Transverse colon (tissue), 4 donors: ENCODE measurements at regions not wholly inside any gene's neighbourhood (a gene's known extent, or its start where the extent isn't known, plus 50 kb on each side); places are given as distances from the start of the nearest gene placed in this dataset.

Experiments used
- DNase-seq: peaks from one replicate; pipeline ENCODE4 v3.0.0-alpha.2; 2019
- H3K27ac ChIP-seq, 4 donors: fragments of 200-600 bp; sonication (generic); 2 replicates each; pipeline ENCODE4 v1.5.1; 2016 to 2018; ENCODE audit warnings: inconsistent platforms in 4 of 4
- H3K27me3 ChIP-seq: fragments of 200-600 bp; sonication (generic); 2 replicates; pipeline ENCODE4 v1.5.1; 2017; ENCODE audit warnings: inconsistent platforms
- H3K36me3 ChIP-seq, 4 donors: fragments of 200-600 bp; sonication (generic); 2 replicates each; pipeline ENCODE4 v1.5.1; 2017 to 2019; ENCODE audit warnings: inconsistent platforms in 4 of 4
- H3K4me1 ChIP-seq, 4 donors: fragments of 200-600 bp; sonication (generic); 2 replicates each; pipeline ENCODE4 v1.5.1; 2017 to 2020; ENCODE audit warnings: inconsistent platforms in 4 of 4
- H3K4me3 ChIP-seq, 4 donors: fragments of 200-600 bp; sonication (generic); 1 replicate in 1 of 4; 2 replicates in 3 of 4; pipeline versions ENCODE4 v1.5.1 to v1.6.1; 2017 to 2019; ENCODE audit warnings: inconsistent platforms in 4 of 4
- H3K9me3 ChIP-seq, 2 donors: fragments of 200-600 bp; sonication (generic); 2 replicates each; pipeline ENCODE4 v1.5.1; 2017 to 2019; ENCODE audit warnings: inconsistent platforms in 2 of 2
- CTCF ChIP-seq, 5 experiments: fragments of 200-600 bp in 3 of 5; fragments of 450-650 bp in 2 of 5; sonication (generic) in 3 of 5; IDR thresholded peaks; 1 replicate in 2 of 5; 2 replicates in 3 of 5; pipeline ENCODE4 v1.5.1; 2016 to 2017; ENCODE audit warnings: antibody characterized with exemption in 5 of 5, inconsistent platforms in 3 of 5, mild to moderate bottlenecking in 2 of 5, moderate library complexity in 1 of 5
- EP300 ChIP-seq: sonication (generic); formaldehyde crosslinking; IDR thresholded peaks from one replicate; pipeline ENCODE4 v1.6.1; 2017; ENCODE audit warnings: antibody characterized with exemption, low read depth
- POLR2A ChIP-seq: fragments of 450-650 bp; IDR thresholded peaks from one replicate; pipeline ENCODE4 v1.6.1; 2016; ENCODE audit warnings: antibody characterized with exemption, mild to moderate bottlenecking, moderate library complexity
- POLR2AphosphoS5 ChIP-seq, 3 donors: sonication (generic); formaldehyde crosslinking; IDR thresholded peaks; one replicate each; pipeline ENCODE4 v1.6.1; 2016; ENCODE audit warnings: antibody characterized with exemption in 3 of 3
- WGBS, 2 donors: methylation state at CpG; one replicate each; pipeline ENCODE4 v1.1.5; 2018; ENCODE audit warnings: low coverage in 1 of 2; 5-methylcytosine and 5-hydroxymethylcytosine counted together
- in situ Hi-C, 4 donors: fragments of 200-750 bp; cut with MboI; loops; one replicate each; pipeline versions ENCODE4 v1.15.0 to v1.15.1; 2017; ENCODE audit warnings: low sequenced_read_pairs in 3 of 4, low pct_ligation_motif_present in 1 of 4, low pct_unique_long_range_greater_than_20kb in 1 of 4
- intact Hi-C: fragments of 100-400 bp; cut with DNase I; formaldehyde crosslinking; loops from one replicate; pipeline ENCODE4 v1.15.1; 2023; ENCODE audit warnings: low total_unique reads

DNA sequence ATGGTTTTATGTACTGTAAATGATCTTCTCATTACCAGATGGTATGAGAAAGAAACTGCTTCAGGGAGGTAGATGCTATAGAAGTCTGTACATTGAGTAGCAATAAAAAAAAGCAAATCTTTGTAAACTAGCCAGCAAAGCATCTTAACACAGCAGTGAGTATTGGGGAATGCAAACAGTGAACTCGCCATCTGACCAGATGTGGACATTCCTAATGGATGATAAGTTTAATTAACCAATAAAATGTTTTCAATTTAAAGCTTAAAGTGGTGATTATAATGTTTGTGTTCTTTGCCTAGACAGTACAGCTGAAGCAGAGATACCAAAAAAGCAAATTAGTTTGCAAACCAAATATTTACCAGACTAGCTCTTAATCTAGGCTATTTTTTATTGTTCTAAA is 1144.2 kb downstream of the FAT4 start:
- Histone ChIP-seq H3K4me1 (no peaks in the 10 kb centered on the region), H3K27me3 (no peaks in the 10 kb centered on the region), H3K27ac (no peak overlapping the region), H3K9me3 (no peaks in the 10 kb centered on the region), H3K4me3 (no peak overlapping the region), H3K36me3 (no peaks in the 10 kb centered on the region)
- TF ChIP-seq CTCF (IDR thresholded peaks at IDR 0.05) (no peak), EP300 (no peak), POLR2AphosphoS5 (IDR thresholded peaks at IDR 0.05) (no peak), POLR2A (no peak)
- intact Hi-C loops (no loop called here), in situ Hi-C loops (no loop called here)
- 33 to 48% methylated on average over 1 of the region's 1 CpG for WGBS, 2 donors
- no peak for DNase-seq

- intact Hi-C loops (no loop called here), in situ Hi-C loops (no loop called here)
- DNase-seq = no peak
- 38 to 60% methylated on average over 1 of the region's 1 CpG for WGBS, 2 donors
- no peak overlapping the region for H3K27ac ChIP-seq
- TF ChIP-seq POLR2A (no peak), EP300 (no peak), CTCF (IDR thresholded peaks at IDR 0.05) (no peak), POLR2AphosphoS5 (IDR thresholded peaks at IDR 0.05) (no peak)
- no peaks in the 10 kb centered on the region for H3K4me1 ChIP-seq
- H3K27me3 ChIP-seq = no peaks in the 10 kb centered on the region
- H3K36me3 ChIP-seq = no peaks in the 10 kb centered on the region
- H3K4me3 ChIP-seq = no peak overlapping the region
- H3K9me3 ChIP-seq = no peaks in the 10 kb centered on the region
Measured at GRCh38 chr4:126465341-126465740, 1150.6 kb downstream of the FAT4 start.

DNA sequence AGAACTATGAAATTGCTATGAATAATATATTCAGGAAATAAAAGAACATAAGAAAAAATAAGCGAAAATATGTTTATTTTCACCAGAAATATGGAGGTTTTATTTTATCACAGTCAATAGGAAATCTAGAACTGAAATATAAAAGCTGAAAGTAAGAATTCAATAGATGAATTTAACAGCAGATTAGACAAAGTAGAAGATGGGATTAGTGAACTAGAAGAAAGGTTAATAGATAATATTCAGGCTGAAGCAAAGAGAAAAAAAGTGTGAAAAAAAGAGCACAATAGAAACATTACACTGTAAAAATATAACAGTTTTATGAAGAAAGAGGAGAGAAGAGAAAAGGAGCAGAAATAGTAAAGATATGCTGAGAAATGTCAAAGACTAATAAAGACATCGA is 1152.1 kb downstream of the FAT4 start:
- Histone ChIP-seq H3K27ac (no peak overlapping the region), H3K4me1 (no peaks in the 10 kb centered on the region), H3K27me3 (no peaks in the 10 kb centered on the region), H3K36me3 (no peaks in the 10 kb centered on the region), H3K9me3 (no peaks in the 10 kb centered on the region), H3K4me3 (no peak overlapping the region)
- intact Hi-C loops (no loop called here), in situ Hi-C loops (no loop called here)
- 86 to 94% methylated on average over 2 of the region's 2 CpGs for WGBS, 2 donors
- TF ChIP-seq POLR2AphosphoS5 (IDR thresholded peaks at IDR 0.05) (no peak), CTCF (IDR thresholded peaks at IDR 0.05) (no peak), POLR2A (no peak), EP300 (no peak)
- no peak for DNase-seq

- Histone ChIP-seq H3K4me3 (no peak overlapping the region), H3K27me3 (no peaks in the 10 kb centered on the region), H3K36me3 (no peaks in the 10 kb centered on the region), H3K4me1 (no peaks in the 10 kb centered on the region), H3K9me3 (no peaks in the 10 kb centered on the region), H3K27ac (no peak overlapping the region)
- intact Hi-C loops = no loop called here
- no peak for TF ChIP-seq CTCF (IDR thresholded peaks at IDR 0.05)
- TF ChIP-seq EP300 = no peak
- no peak for TF ChIP-seq POLR2AphosphoS5 (IDR thresholded peaks at IDR 0.05)
- TF ChIP-seq POLR2A = no peak
- in situ Hi-C loops = no loop called here
- no peak for DNase-seq
- 56 to 100% methylated on average over 1 of the region's 1 CpG for WGBS, 2 donors
Measured at GRCh38 chr4:126468144-126468543, 1153.4 kb downstream of the FAT4 start.
